H1 (cell line): ENCODE measurements at regions not wholly inside any gene's neighbourhood (a gene's known extent, or its start where the extent isn't known, plus 50 kb on each side); places are given as distances from the start of the nearest gene placed in this dataset.

ENCODE experiments used
- CTCF ChIA-PET: fragments of 300-600 bp; sonication (Branson Sonifier 250); formaldehyde crosslinking; loops from one replicate; lab custom pipeline; 2021; ENCODE audit not compliant: partially characterized antibody; lab: Charles Lee
- POLR2A ChIA-PET: fragments of 300-600 bp; sonication (Branson Sonifier 250); formaldehyde crosslinking; loops from one replicate; lab custom pipeline; 2021; ENCODE audit warnings: inconsistent platforms; ENCODE audit not compliant: partially characterized antibody; lab: Charles Lee
- DNase-seq, 2 experiments: peaks; one replicate each; pipeline versions ENCODE4 v3.0.0 to v3.0.0-alpha.2; 2010 to 2022; ENCODE audit warnings: low spot score in 2 of 2, low read depth in 1 of 2, mixed read lengths in 1 of 2
- FAIRE-seq: peaks from 2 replicates; lab custom pipeline; 2011; peaks lifted over from hg19 to GRCh38; lab: Jason Lieb, UNC
- H2AFZ ChIP-seq: 2 replicates; pipeline ENCODE4 v1.8.1; 2012; ENCODE audit warnings: low read length, inconsistent platforms
- H2AK5ac ChIP-seq: 2 replicates; pipeline ENCODE4 v1.6.1; 2013; ENCODE audit warnings: low read depth, low read length
- H2BK120ac ChIP-seq: replicated peaks from 2 replicates; pipeline ENCODE3; 2013; ENCODE audit warnings: low read depth, low read length, inconsistent platforms
- H2BK12ac ChIP-seq: 2 replicates; pipeline ENCODE4 v1.6.1; 2013; ENCODE audit warnings: low read depth, low read length
- H2BK15ac ChIP-seq: 2 replicates; pipeline ENCODE4 v1.6.1; 2013; ENCODE audit warnings: low read length
- H2BK20ac ChIP-seq: 2 replicates; pipeline ENCODE4 v1.6.1; 2013; ENCODE audit warnings: low read length
- H2BK5ac ChIP-seq: 2 replicates; pipeline ENCODE4 v1.6.1; 2013; ENCODE audit warnings: low read depth, low read length
- H3K14ac ChIP-seq: 2 replicates; pipeline ENCODE4 v1.6.1; 2013; ENCODE audit warnings: inconsistent platforms; ENCODE audit not compliant: insufficient read length
- H3K18ac ChIP-seq: 2 replicates; pipeline ENCODE4 v1.6.1; 2013; ENCODE audit warnings: low read length; ENCODE audit errors: extremely low read depth
- H3K23ac ChIP-seq: 2 replicates; pipeline ENCODE4 v1.6.1; 2013; ENCODE audit warnings: inconsistent platforms; ENCODE audit not compliant: insufficient read length
- H3K23me2 ChIP-seq: 2 replicates; pipeline ENCODE4 v1.6.1; 2013; ENCODE audit warnings: low read depth, low read length
- H3K27ac ChIP-seq: 2 replicates; pipeline ENCODE4 v1.6.1; 2011; ENCODE audit warnings: low read depth, low read length, inconsistent platforms
- H3K27me3 ChIP-seq, 4 experiments: replicated peaks in 1 of 4; 1 replicate in 1 of 4; 2 replicates in 3 of 4; pipeline versions ENCODE4 v1.6.1 to v1.8.1; 2011 to 2013; ENCODE audit warnings: low read length in 3 of 4, mild to moderate bottlenecking in 3 of 4, inconsistent platforms in 2 of 4, mixed read lengths in 2 of 4, moderate library complexity in 1 of 4; ENCODE audit not compliant: control insufficient read depth in 3 of 4, insufficient read depth in 3 of 4; ENCODE audit errors: extremely low read depth in 1 of 4
- H3K36me3 ChIP-seq, 4 experiments: 2 replicates each; pipeline versions ENCODE4 v1.6.1 to v1.8.1; 2011 to 2013; ENCODE audit warnings: mild to moderate bottlenecking in 4 of 4, low read length in 3 of 4, moderate library complexity in 2 of 4, control low read depth in 1 of 4, inconsistent platforms in 1 of 4; ENCODE audit not compliant: insufficient read depth in 4 of 4, control insufficient read depth in 2 of 4
- H3K4ac ChIP-seq: replicated peaks from 2 replicates; pipeline ENCODE3; 2013; ENCODE audit warnings: low read length, low read depth, mixed read lengths, inconsistent platforms; ENCODE audit not compliant: insufficient read length
- H3K4me1 ChIP-seq, 4 experiments: replicated peaks in 1 of 4; 1 replicate in 1 of 4; 2 replicates in 3 of 4; pipeline versions ENCODE4 v1.6.1 to v1.8.1; 2011 to 2013; ENCODE audit warnings: low read length in 3 of 4, inconsistent platforms in 2 of 4, mixed read lengths in 1 of 4; ENCODE audit not compliant: insufficient read depth in 4 of 4, control insufficient read depth in 3 of 4
- H3K4me2 ChIP-seq, 2 experiments: 2 replicates each; pipeline versions ENCODE4 v1.6.1 to v1.8.1; 2011 to 2013; ENCODE audit warnings: low read depth in 2 of 2, low read length in 2 of 2, control low read depth in 1 of 2, inconsistent platforms in 1 of 2, mild to moderate bottlenecking in 1 of 2; ENCODE audit not compliant: insufficient read depth in 1 of 2
- H3K4me3 ChIP-seq, 4 experiments: fragments of 200-600, 300-600 bp in 1 of 4; sonication (generic), shearing (Covaris generic), sonication (Bioruptor Twin) in 1 of 4; 2 replicates each; pipeline versions ENCODE4 v1.5.1 to v1.8.1; 2011 to 2016; ENCODE audit warnings: low read length in 4 of 4, low read depth in 3 of 4, control low read depth in 2 of 4, inconsistent platforms in 2 of 4, mild to moderate bottlenecking in 2 of 4, mixed read lengths in 1 of 4, moderate library complexity in 1 of 4; ENCODE audit not compliant: insufficient read depth in 2 of 4; ENCODE audit errors: extremely low read depth in 1 of 4
- H3K56ac ChIP-seq: replicated peaks from 2 replicates; pipeline ENCODE3; 2013; ENCODE audit warnings: low read depth, mild to moderate bottlenecking, mixed read lengths, low read length, inconsistent platforms; ENCODE audit not compliant: insufficient read length
- H3K79me1 ChIP-seq: 2 replicates; pipeline ENCODE4 v1.6.1; 2013; ENCODE audit warnings: low read depth, low read length, control low read depth
- H3K79me2 ChIP-seq, 2 experiments: 2 replicates each; pipeline versions ENCODE4 v1.6.1 to v1.8.1; 2012 to 2013; ENCODE audit warnings: low read length in 2 of 2, mild to moderate bottlenecking in 2 of 2, inconsistent platforms in 1 of 2; ENCODE audit not compliant: insufficient read depth in 2 of 2, control insufficient read depth in 1 of 2
- H3K9ac ChIP-seq, 4 experiments: replicated peaks in 1 of 4; 1 replicate in 1 of 4; 2 replicates in 3 of 4; pipeline versions ENCODE4 v1.6.1 to v1.8.1; 2011 to 2013; ENCODE audit warnings: low read depth in 3 of 4, low read length in 3 of 4, control low read depth in 2 of 4, mild to moderate bottlenecking in 2 of 4, moderate library complexity in 2 of 4, inconsistent platforms in 1 of 4; ENCODE audit errors: extremely low read depth in 1 of 4
- H3K9me3 ChIP-seq, 2 experiments: 2 replicates each; pipeline versions ENCODE4 v1.6.1 to v1.8.1; 2012 to 2013; ENCODE audit warnings: mild to moderate bottlenecking in 2 of 2, moderate library complexity in 2 of 2, control low read depth in 1 of 2, inconsistent platforms in 1 of 2, low read depth in 1 of 2, low read length in 1 of 2, mixed read lengths in 1 of 2; ENCODE audit not compliant: insufficient read depth in 2 of 2
- H4K20me1 ChIP-seq, 2 experiments: replicated peaks in 1 of 2; 2 replicates each; pipeline versions ENCODE3 to v1.8.1; 2011 to 2013; ENCODE audit warnings: inconsistent platforms in 2 of 2, low read length in 2 of 2, mild to moderate bottlenecking in 1 of 2; ENCODE audit not compliant: insufficient read depth in 2 of 2, control insufficient read depth in 1 of 2
- H4K5ac ChIP-seq: 2 replicates; pipeline ENCODE4 v1.6.1; 2013; ENCODE audit warnings: low read length, low read depth, mixed read lengths, inconsistent platforms; ENCODE audit not compliant: insufficient read length
- H4K8ac ChIP-seq: 2 replicates; pipeline ENCODE4 v1.8.0; 2013; ENCODE audit warnings: mild to moderate bottlenecking, moderate library complexity, low read length, inconsistent platforms; ENCODE audit not compliant: insufficient read depth; ENCODE audit errors: extremely low read depth
- H4K91ac ChIP-seq: replicated peaks from 2 replicates; pipeline ENCODE3; 2013; ENCODE audit warnings: low read length, mixed read lengths, inconsistent platforms; ENCODE audit not compliant: insufficient read length
- BCL11A ChIP-seq, 2 experiments: IDR thresholded peaks; one replicate each; pipeline ENCODE4 v1.6.1; 2011; ENCODE audit warnings: low read depth in 2 of 2, low read length in 2 of 2, mild to moderate bottlenecking in 2 of 2
- EGR1 ChIP-seq: IDR thresholded peaks from 2 replicates; pipeline ENCODE4 v1.6.1; 2011; ENCODE audit warnings: low read depth, low read length, borderline replicate concordance
- GABPA ChIP-seq: IDR thresholded peaks from 2 replicates; pipeline ENCODE4 v1.6.1; 2011; ENCODE audit warnings: mild to moderate bottlenecking, low read length, moderate library complexity, borderline replicate concordance; ENCODE audit not compliant: insufficient read depth
- RAD21 ChIP-seq, 2 experiments: IDR thresholded peaks in 1 of 2; conservative IDR thresholded peaks in 1 of 2; 2 replicates each; pipeline ENCODE4 v1.6.1; 2011; ENCODE audit warnings: low read depth in 2 of 2, low read length in 2 of 2, improper control_type of control experiment in 1 of 2, inconsistent platforms in 1 of 2, mild to moderate bottlenecking in 1 of 2, moderate library complexity in 1 of 2
- SIX5 ChIP-seq: IDR thresholded peaks from 2 replicates; pipeline ENCODE4 v1.6.1; 2011; ENCODE audit warnings: mild to moderate bottlenecking, low read depth, low read length
- TCF12 ChIP-seq: IDR thresholded peaks from 2 replicates; pipeline ENCODE4 v1.6.1; 2011; ENCODE audit warnings: low read depth, mild to moderate bottlenecking, low read length
- ZNF274 ChIP-seq: IDR thresholded peaks from 2 replicates; pipeline ENCODE4 v1.7.0; 2012; ENCODE audit warnings: low read length, borderline replicate concordance; ENCODE audit errors: extremely low read depth
- WGBS, 2 experiments: shearing (Covaris generic) in 1 of 2; methylation state at CpG; one replicate each; pipeline versions ENCODE4 v1.1.6 to v1.1.7; 2013 to 2015; ENCODE audit warnings: low lambda C conversion rate in 2 of 2, mixed read lengths in 2 of 2, inconsistent platforms in 1 of 2, low coverage in 1 of 2, missing lambda C conversion rate in 1 of 2; ENCODE audit not compliant: insufficient replicate concordance in 2 of 2, insufficient coverage in 1 of 2, insufficient read length in 1 of 2; ENCODE audit errors: extremely low coverage in 1 of 2, missing lambda C conversion rate in 1 of 2; 5-methylcytosine and 5-hydroxymethylcytosine counted together
- TF ChIP-seq, protein P1 (sequence below), 3 experiments: IDR thresholded peaks; 1 replicate in 2 of 3; 2 replicates in 1 of 3; pipeline versions ENCODE4 v1.5.1 to v1.6.1; 2011; ENCODE audit warnings: low read length in 3 of 3, mild to moderate bottlenecking in 3 of 3, inconsistent platforms in 2 of 3, low read depth in 1 of 3, moderate library complexity in 1 of 3; ENCODE audit not compliant: insufficient read depth in 1 of 3; ENCODE audit errors: control extremely low read depth in 1 of 3

DNA sequence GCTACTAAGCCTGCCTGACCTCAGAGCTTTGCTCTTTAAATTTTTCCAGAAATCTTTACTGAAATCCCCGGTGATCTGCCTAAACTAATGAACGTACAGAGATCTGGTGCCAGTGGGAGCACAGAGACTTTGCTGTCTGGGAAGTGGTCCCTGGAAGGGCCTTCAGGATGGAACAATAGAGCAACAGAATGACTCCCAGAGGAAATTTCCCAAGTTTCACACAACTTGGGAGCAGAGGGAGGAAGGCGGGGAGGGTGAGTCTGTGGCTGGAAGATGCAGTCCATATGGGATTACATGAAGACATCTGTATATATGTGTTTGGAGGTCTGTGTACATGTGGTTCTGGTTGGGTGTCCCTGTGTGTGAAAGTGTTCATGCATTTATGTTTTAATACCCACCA, 638.3 kb downstream of the CCDC171 start:
- no peak overlapping the region for H3K4me3 ChIP-seq
- no peaks in the 10 kb centered on the region for H3K79me2 ChIP-seq
- H3K36me3 ChIP-seq, result no peaks in the 10 kb centered on the region
- H2BK5ac ChIP-seq, result no peak overlapping the region
- no peak overlapping the region for H4K5ac ChIP-seq
- H3K56ac ChIP-seq, result no peak overlapping the region
- 89% methylated on average over 3 of the region's 3 CpGs; no CpG with 5 or more reads in 1 of the 2 experiments for WGBS, 2 experiments
- H3K14ac ChIP-seq, result no peak overlapping the region
- peak overlapping the region; percentile 14 for H3K4ac ChIP-seq
- H3K4me2 ChIP-seq, result no peak overlapping the region
- 0 out of 2 replicates have a peak overlapping the region, but pooled peaks have one; percentile 46 for H2BK15ac ChIP-seq
- no peaks in the 10 kb centered on the region; a peak in 1 of 7 replicates for H3K27me3 ChIP-seq
- H3K4me1 ChIP-seq, result peaks cover 1 to 7% (median 4%) of the 10 kb centered on the region in 4 experiments; a peak in 3 of 7 replicates
- H4K8ac ChIP-seq, result no peak overlapping the region
- no peak overlapping the region for H3K9ac ChIP-seq
- no peaks in the 10 kb centered on the region for H3K79me1 ChIP-seq
- no peak overlapping the region for H2AFZ ChIP-seq
- H3K18ac ChIP-seq, result no peak overlapping the region
- ChIA-PET POLR2A (no interaction called here), CTCF (interaction anchor here (0.7 to 2.2 kb wide), 4 partner anchors 23 to 59 kb away, joined by 3 to 6 read pairs (median 3); no protein-coding TSS in a partner anchor)
- H3K23ac ChIP-seq, result no peak overlapping the region
- H4K20me1 ChIP-seq, result no peaks in the 10 kb centered on the region
- no peak for DNase-seq
- no peak overlapping the region for H4K91ac ChIP-seq
- TF ChIP-seq GABPA, result no peak
- no peak for TF ChIP-seq SIX5
- no peak for TF ChIP-seq EGR1
- no peak for TF ChIP-seq TCF12
- TF ChIP-seq BCL11A (IDR thresholded peaks at IDR 0.05; ENCODE audit: low read depth in 2 of 2, low read length in 2 of 2), result no peak
- TF ChIP-seq, protein P1, sequence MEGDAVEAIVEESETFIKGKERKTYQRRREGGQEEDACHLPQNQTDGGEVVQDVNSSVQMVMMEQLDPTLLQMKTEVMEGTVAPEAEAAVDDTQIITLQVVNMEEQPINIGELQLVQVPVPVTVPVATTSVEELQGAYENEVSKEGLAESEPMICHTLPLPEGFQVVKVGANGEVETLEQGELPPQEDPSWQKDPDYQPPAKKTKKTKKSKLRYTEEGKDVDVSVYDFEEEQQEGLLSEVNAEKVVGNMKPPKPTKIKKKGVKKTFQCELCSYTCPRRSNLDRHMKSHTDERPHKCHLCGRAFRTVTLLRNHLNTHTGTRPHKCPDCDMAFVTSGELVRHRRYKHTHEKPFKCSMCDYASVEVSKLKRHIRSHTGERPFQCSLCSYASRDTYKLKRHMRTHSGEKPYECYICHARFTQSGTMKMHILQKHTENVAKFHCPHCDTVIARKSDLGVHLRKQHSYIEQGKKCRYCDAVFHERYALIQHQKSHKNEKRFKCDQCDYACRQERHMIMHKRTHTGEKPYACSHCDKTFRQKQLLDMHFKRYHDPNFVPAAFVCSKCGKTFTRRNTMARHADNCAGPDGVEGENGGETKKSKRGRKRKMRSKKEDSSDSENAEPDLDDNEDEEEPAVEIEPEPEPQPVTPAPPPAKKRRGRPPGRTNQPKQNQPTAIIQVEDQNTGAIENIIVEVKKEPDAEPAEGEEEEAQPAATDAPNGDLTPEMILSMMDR (IDR thresholded peaks at IDR 0.05; ENCODE audit: control extremely low read depth in 1 of 3, insufficient read depth in 1 of 3, low read depth in 1 of 3, low read length in 3 of 3), result no peak
- TF ChIP-seq RAD21 (IDR thresholded peaks at IDR 0.05 in 1 of 2, conservative IDR thresholded peaks at IDR 0.05 in 1 of 2; ENCODE audit: low read depth in 2 of 2, low read length in 2 of 2), result no peak
- no peak for TF ChIP-seq ZNF274
- peaks cover 0 to 2% of the 10 kb centered on the region in 2 experiments; a peak in 1 of 4 replicates for H3K9me3 ChIP-seq
- H2AK5ac ChIP-seq, result 0 out of 2 replicates have a peak overlapping the region, but pooled peaks have one; percentile 75
- no peaks in the 10 kb centered on the region for H3K23me2 ChIP-seq
- H3K27ac ChIP-seq, result no peak overlapping the region
- H2BK120ac ChIP-seq, result no peak overlapping the region
- FAIRE-seq, result no peak
- H2BK20ac ChIP-seq, result no peak overlapping the region
- 0 out of 2 replicates have a peak overlapping the region, but pooled peaks have one; percentile 39 for H2BK12ac ChIP-seq
